ENCODE measurements at regions not wholly inside any gene's neighbourhood (a gene's known extent, or its start where the extent isn't known, plus 50 kb on each side); places are given as distances from the start of the nearest gene placed in this dataset.
"Not testable (repeated sequence)": the region's sequence is repeated elsewhere in the genome, so short reads cannot be mapped to it uniquely, and the experiment has no call there.

DNA sequence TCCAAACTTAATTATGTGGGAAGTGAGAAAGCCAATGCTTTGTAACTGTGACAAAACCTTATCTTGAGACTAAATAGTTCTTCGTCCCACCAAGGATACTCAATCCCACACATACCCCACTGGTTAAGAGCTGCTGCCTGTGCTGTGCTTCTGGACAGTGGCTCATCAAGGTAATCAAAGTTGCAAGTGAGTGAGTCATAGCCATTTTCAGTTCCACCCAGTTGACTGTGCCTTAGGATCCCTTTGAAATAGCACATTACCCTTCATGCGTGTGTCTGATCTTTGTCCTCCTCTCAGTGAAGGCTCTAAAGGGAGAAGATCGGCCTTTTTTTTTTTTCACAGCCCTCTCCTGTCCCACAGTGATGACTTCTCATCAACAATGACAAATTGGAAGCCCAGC is 706.0 kb upstream of the AUTS2 start:
- peak; percentile 93 for DNase-seq

DNA sequence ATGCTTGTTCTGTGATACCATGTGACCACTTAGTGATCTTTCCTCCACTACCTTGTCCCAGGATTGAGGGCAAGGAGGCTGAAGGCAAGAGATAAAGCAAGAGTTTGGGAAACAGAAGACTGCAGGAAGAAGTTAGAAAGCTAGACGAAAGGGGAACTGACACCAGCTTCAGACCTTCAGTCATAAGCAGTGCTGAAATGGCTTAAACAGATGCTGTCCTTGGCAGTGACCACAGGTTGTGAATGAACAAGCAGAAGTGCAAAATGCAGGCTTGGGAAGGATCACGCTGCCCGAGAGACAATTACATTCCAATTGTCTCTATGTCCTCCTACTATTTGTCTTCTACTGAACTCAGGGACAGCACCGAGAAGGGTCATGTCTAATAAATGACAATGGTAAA is 704.9 kb upstream of the AUTS2 start:
- no peak for DNase-seq

DNA sequence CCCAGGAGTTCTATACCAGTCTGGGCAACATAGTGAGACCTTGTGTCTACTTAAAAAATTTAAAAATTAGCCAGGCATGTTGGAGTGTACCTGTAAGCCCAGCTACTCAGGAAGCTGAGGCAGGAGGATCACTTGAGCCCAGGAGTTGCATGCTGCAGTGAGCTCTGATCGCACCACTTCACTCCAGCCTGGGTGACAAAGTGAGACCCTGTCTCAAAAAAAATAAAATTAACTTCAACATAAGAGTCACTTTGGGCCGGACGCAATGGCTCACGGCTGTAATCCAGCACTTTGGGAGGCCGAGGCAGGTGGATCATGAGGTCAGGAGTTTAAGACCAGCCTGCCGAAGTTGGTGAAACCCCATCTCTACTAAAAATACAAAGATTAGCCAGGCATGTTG is 699.1 kb upstream of the AUTS2 start:
- DNase-seq = not testable (repeated sequence)

- DNase-seq = no peak
Observed at GRCh38 chr7:68900096-68900495, 698.2 kb upstream of the AUTS2 start.

DNA sequence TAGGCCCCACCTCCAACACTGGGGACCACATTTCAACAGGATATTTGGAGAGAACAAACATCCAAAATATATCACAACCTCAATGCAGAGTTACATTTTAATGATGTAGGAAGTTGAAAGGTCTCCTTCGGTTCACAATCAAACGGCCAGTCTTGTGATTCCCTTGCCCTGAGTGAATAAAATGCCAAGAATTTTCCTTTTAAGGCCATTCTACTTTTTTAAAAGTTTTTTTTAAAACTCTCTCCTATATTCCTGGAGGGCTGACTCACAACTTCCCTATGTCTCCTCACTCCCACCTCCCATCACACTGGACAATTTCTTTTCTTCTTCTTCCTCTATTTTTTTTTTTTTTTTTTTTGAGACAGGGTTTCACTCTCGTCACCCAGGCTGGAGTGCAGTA is 693.6 kb upstream of the AUTS2 start:
- no peak for DNase-seq

DNA sequence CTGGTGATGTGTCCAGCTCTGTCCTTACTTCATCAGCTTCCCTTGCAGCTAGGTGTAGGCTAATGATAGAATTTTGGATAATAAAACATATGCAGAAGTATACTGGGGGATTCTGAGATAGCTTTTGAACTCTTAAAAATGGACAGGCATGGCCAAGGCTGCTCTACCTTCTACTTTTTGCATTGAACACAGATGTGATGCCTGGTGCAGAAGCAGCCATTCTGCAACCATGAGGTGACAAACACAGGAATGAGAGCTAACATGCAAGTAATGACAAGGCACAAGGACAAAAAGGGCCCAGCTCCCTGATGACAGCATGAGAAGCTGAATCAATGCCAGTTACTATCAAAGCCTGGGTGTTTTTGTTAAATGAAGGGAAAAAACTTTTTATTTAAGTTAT is 686.5 kb upstream of the AUTS2 start:
- DNase-seq = no peak

GRCh38 chr7:68914006-68914405 is 684.3 kb upstream of the AUTS2 start:
- DNase-seq = no peak

- DNase-seq = no peak
Observed at GRCh38 chr7:68917041-68917651, 681.1 kb upstream of the AUTS2 start.

DNA sequence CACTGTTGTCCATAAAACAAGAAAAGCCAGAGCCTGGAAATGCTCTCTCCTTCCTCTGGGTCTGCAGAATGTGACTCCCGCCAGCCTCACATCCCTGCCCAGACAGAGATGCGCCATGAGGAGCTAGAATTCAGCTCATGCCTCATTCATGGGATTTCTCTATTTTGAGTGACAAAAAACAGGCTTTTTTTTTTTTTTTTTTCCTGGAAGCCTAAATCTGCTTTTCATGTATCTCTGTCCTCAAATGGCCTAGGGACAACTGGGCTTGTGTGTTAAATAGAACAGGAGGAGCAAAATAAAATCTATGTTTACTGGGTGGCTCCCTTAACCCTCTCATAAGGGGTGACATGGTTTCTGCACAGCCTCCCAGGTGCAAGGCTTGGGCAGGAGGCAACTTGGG is 679.7 kb upstream of the AUTS2 start:
- DNase-seq = no peak

GRCh38 chr7:68922850-68923249 is 675.4 kb upstream of the AUTS2 start:
- no peak for DNase-seq

DNA sequence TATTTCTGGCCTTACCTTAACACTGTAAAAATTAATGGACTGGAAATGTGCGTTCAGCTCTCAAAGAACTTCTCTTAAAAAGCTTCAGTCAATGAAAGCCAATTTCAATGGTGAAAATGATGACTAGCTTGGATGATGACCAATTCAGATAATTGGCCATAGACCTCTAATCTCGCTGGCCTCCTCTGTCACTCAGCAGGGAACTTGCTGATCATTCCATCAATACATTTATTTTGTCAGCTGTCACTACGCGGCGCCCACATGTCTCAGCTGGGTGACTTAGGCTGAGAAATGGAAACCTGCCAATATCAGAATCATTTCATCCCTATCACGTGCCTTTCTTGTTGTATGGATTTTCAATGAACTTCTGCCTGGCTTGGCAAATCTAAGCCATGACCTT is 673.0 kb upstream of the AUTS2 start:
- DNase-seq = no peak

DNA sequence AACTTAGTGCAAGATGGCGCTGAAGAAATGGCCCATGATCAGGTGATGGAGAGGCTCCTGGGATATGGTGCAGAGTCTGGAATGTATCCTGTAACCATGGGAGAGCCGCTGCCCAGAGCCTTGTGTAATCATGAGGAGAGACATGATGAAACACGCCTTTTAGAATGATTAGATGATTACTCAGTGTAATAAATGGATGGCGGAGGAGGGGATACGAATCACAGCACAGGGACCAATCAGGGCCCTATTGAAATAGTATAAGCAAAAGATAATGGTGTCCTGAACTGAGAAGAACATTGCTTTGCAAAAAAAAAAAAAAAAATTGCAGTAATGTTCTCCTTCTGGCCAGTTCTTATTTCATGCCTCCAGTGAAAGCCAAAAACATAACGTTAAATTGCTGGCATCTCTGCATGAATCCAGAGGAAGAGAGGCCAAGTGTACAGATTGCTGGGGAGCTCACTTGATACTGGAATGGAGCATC is 668.5 kb upstream of the AUTS2 start:
- DNase-seq = no peak

GRCh38 chr7:68936471-68937035 is 661.7 kb upstream of the AUTS2 start:
- no peak for DNase-seq

DNA sequence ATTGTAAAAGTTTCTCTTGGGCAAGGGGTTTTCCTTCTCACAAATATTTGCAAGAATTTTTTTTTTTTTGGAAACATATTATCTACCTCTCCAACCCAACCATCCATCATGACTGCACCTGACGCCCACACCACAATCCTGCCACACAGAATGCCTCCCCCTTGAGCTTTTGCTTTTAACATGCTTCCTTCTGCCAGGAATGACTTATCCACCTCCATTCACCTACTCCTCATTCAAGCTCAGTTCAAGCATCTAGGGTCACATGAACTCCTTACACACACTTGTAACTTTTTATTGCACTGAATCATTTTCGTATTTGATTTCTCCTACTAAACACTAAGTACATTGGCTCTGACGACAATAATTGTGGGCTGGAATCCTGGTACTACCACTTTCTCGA is 660.1 kb upstream of the AUTS2 start:
- DNase-seq = no peak

DNA sequence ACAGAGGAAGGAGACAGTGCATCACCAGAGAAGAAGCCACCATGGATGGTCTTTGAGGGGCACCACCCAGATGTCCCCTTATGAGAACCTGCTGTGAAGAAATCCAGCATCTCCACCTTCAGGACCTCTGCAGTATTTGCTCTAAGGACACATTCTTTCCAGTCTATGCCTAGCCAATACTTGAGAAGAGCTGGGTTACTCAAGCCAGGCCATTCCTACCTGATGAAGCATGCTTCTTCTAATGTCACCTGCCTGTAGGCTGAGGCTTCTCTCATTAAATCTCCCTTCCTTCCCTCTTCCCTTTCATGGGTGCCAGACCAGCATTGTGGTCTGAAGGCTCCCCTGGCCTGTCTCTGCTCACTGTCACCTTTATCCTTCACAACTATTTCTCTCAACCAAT is 654.5 kb upstream of the AUTS2 start:
- peak; percentile 73 for DNase-seq

GRCh38 chr7:68955656-68956055 is 642.6 kb upstream of the AUTS2 start:
- DNase-seq = no peak

GRCh38 chr7:68958571-68958970 is 639.7 kb upstream of the AUTS2 start:
- no peak for DNase-seq

DNA sequence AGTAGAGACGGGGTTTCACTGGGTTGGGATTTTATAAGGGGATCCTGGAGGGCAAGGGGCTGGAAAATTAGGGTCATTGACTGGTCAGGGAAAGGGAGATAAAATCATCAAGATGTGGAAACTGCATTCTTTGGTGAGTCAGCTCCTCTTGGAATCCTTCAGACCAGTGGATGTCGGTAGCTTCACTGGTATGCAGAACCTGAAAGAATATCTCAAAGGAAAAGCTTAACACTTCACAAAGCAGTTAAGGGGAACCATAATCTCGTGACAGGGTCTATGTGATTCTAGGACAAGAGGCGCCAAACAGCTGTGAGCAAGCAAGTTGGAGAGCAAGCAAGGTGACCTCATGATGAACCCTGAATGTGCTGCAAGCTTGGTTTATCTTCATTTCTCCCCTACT is 634.7 kb upstream of the AUTS2 start:
- DNase-seq = peak; percentile 76

- no peak for DNase-seq
Observed at GRCh38 chr7:68964060-68964459, 634.2 kb upstream of the AUTS2 start.

DNA sequence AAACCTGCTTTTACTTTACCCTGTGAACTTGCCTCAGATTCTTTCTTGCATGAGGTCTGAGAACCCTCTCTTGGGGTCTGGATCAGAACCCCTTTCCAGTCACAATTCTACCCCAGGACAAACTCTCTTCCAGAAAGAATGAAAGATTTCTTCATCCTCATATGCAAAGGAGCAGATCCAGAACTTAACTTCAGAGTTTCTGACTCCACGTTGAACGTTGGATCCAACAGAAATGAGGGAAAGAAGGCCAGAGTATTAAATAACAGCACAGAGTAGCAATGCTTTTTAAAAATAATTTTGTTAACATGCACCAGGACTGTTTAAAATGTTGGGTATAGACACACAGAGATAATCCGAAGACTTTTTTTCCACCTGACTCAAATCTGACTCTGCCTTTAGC is 632.9 kb upstream of the AUTS2 start:
- no peak for DNase-seq

GRCh38 chr7:68967598-68967997 is 630.7 kb upstream of the AUTS2 start:
- DNase-seq = no peak

- no peak for DNase-seq
Observed at GRCh38 chr7:68969571-68969970, 628.7 kb upstream of the AUTS2 start.

- no peak for DNase-seq
Observed at GRCh38 chr7:68971634-68972340, 626.5 kb upstream of the AUTS2 start.

GRCh38 chr7:68977385-68978055 is 620.8 kb upstream of the AUTS2 start:
- DNase-seq = no peak

Data from islet precursor cell (in vitro differentiated cells).